ENCODE measurements at regions not wholly inside any gene's neighbourhood (a gene's known extent, or its start where the extent isn't known, plus 50 kb on each side); places are given as distances from the start of the nearest gene placed in this dataset.

DNA sequence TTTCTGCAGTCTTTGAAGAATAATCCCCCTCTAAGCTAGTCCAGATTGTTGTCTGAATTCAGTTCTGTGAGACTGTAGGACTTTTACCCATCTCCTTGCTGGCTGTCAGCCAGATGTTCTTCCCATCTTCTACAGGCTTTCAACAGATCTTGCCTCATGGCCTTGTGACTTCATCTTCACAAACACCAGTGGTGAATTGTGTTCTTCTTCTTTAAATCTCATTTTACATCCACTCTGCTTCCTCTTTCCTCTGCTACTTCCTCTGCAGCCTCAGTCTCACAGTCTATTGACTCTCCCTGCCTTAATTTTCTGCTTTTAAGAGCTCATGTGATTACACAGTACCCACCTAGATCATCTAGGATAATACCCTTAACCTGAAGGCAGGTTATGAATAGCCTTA is 859.0 kb upstream of the SLITRK1 start:
- TF ChIP-seq, protein P1, sequence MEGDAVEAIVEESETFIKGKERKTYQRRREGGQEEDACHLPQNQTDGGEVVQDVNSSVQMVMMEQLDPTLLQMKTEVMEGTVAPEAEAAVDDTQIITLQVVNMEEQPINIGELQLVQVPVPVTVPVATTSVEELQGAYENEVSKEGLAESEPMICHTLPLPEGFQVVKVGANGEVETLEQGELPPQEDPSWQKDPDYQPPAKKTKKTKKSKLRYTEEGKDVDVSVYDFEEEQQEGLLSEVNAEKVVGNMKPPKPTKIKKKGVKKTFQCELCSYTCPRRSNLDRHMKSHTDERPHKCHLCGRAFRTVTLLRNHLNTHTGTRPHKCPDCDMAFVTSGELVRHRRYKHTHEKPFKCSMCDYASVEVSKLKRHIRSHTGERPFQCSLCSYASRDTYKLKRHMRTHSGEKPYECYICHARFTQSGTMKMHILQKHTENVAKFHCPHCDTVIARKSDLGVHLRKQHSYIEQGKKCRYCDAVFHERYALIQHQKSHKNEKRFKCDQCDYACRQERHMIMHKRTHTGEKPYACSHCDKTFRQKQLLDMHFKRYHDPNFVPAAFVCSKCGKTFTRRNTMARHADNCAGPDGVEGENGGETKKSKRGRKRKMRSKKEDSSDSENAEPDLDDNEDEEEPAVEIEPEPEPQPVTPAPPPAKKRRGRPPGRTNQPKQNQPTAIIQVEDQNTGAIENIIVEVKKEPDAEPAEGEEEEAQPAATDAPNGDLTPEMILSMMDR (IDR thresholded peaks at IDR 0.05; ENCODE audit: poor library complexity): no peak
- TF ChIP-seq EZH2phosphoT487 (IDR thresholded peaks at IDR 0.05; ENCODE audit: low read depth, severe bottlenecking, unreplicated experiment): no peak
